ENCODE measurements at regions not wholly inside any gene's neighbourhood (a gene's known extent, or its start where the extent isn't known, plus 50 kb on each side); places are given as distances from the start of the nearest gene placed in this dataset.
A peak's percentile ranks its signal among the peaks of the same experiment; 100 is the strongest.

DNA sequence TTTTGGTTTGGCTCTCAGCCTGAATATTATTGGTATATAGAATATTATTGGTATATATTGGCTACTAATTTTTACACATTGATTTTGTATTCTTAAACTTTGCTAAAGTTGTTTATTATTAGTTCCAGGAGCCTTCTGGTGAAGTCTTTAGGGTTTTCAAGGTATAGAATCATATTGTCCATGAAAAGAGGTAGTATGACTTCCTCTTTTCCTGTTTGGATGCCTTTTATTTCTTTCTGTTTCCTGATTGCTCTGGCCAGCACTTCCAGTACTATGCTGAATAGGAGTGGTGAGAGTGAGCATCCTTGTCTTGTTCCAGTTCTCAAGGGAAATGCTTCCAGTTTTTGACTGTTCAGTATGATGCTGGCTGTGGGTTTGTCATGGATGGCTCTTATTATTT lies 107.3 kb upstream of the LIPC start:
- Histone ChIP-seq H3K36me3 (no peaks in the 10 kb centered on the region), H3K4me1 (ENCODE audit: control insufficient read depth in 1 of 2, insufficient read depth in 1 of 2, low read depth in 1 of 2, low read length in 1 of 2) (peaks cover 29 to 34% of the 10 kb centered on the region in 2 experiments), H3K27ac (no peak overlapping the region), H3K4me3 (ENCODE audit: low read depth in 1 of 2, low read length in 1 of 2) (no peak overlapping the region), H3K27me3 (no peaks in the 10 kb centered on the region), H3K9me3 (no peaks in the 10 kb centered on the region)
- TF ChIP-seq CTCF (IDR thresholded peaks at IDR 0.05): no peak

- H3K4me3 ChIP-seq (ENCODE audit: low read depth in 1 of 2, low read length in 1 of 2): no peak overlapping the region
- H3K27me3 ChIP-seq: no peaks in the 10 kb centered on the region
- TF ChIP-seq CTCF (IDR thresholded peaks at IDR 0.05): no peak
- H3K36me3 ChIP-seq: no peaks in the 10 kb centered on the region
- H3K27ac ChIP-seq: no peak overlapping the region
- peaks cover 63 to 66% of the 10 kb centered on the region in 2 experiments for H3K4me1 ChIP-seq (ENCODE audit: control insufficient read depth in 1 of 2, insufficient read depth in 1 of 2, low read depth in 1 of 2, low read length in 1 of 2)
- no peaks in the 10 kb centered on the region for H3K9me3 ChIP-seq
These were observed 103.8 kb upstream of the LIPC start for GRCh38 chr15:58327958-58328357.

GRCh38 chr15:58329211-58329610 lies 102.6 kb upstream of the LIPC start:
- no peaks in the 10 kb centered on the region for H3K36me3 ChIP-seq
- peak overlapping the region; percentile 91 for H3K27ac ChIP-seq
- TF ChIP-seq CTCF (IDR thresholded peaks at IDR 0.05): no peak
- no peaks in the 10 kb centered on the region for H3K9me3 ChIP-seq
- H3K4me1 ChIP-seq (ENCODE audit: control insufficient read depth in 1 of 2, insufficient read depth in 1 of 2, low read depth in 1 of 2, low read length in 1 of 2): peaks cover 63 to 64% of the 10 kb centered on the region in 2 experiments
- H3K27me3 ChIP-seq: no peaks in the 10 kb centered on the region
- H3K4me3 ChIP-seq (ENCODE audit: low read depth in 1 of 2, low read length in 1 of 2): no peak overlapping the region

GRCh38 chr15:58329781-58330671 lies 101.8 kb upstream of the LIPC start:
- peak overlapping the region; percentile 35 to 38 for H3K4me3 ChIP-seq (ENCODE audit: low read depth in 1 of 2, low read length in 1 of 2)
- H3K9me3 ChIP-seq: no peaks in the 10 kb centered on the region
- H3K4me1 ChIP-seq (ENCODE audit: control insufficient read depth in 1 of 2, insufficient read depth in 1 of 2, low read depth in 1 of 2, low read length in 1 of 2): peaks cover 56 to 58% of the 10 kb centered on the region in 2 experiments
- H3K36me3 ChIP-seq: no peaks in the 10 kb centered on the region
- no peak for TF ChIP-seq CTCF (IDR thresholded peaks at IDR 0.05)
- H3K27me3 ChIP-seq: no peaks in the 10 kb centered on the region
- H3K27ac ChIP-seq: peak overlapping the region; percentile 91

DNA sequence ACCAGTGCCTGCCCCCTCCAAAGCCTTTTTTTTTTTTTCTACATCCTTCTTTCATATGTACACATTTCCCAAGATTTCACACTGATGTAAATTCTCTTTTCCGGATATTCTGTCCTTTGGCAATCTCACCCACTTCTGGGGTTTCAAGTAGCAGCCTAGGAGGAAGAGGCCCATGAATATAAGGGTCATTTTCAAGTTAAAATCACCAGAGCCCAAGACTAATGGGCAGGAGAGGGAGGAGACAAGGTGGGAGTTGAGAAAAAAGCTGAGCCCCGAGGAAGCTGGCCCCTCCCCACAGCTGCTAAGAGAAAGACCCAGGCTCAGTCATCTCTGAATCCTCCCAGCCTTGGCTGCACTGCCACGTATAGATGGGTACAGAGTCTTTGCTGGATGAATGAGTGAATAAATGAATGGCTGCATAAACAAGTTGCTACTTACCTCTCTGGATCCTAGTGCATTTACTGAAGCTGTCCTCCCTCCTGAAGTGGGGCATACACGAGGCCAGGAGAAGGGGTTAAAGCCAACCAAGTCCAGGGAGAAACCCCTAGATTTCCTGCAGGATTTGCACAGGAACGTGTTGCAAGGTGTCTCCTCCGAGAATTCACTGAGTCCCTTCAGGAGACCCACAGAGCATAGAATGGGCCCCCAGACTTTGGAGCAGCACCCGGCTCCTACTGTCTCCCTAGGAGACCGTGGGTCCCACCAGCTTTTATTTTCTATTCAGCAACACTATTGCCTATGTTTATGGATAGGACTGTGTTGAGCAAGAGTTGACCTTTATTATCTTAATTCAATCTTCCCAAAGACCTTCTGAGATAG lies 100.8 kb upstream of the LIPC start:
- Histone ChIP-seq H3K4me1 (ENCODE audit: control insufficient read depth in 1 of 2, insufficient read depth in 1 of 2, low read depth in 1 of 2, low read length in 1 of 2) (peaks cover 56 to 58% of the 10 kb centered on the region in 2 experiments), H3K4me3 (ENCODE audit: low read depth in 1 of 2, low read length in 1 of 2) (peak overlapping the region; percentile 35 to 38), H3K36me3 (no peaks in the 10 kb centered on the region), H3K9me3 (no peaks in the 10 kb centered on the region), H3K27me3 (no peaks in the 10 kb centered on the region), H3K27ac (peak overlapping the region; percentile 91)
- no peak for TF ChIP-seq CTCF (IDR thresholded peaks at IDR 0.05)
